Astrocyte of the spinal cord (primary cell): ENCODE measurements at regions not wholly inside any gene's neighbourhood (a gene's known extent, or its start where the extent isn't known, plus 50 kb on each side); places are given as distances from the start of the nearest gene placed in this dataset.

Experiments used
- DNase-seq: peaks from one replicate; pipeline ENCODE4 v3.0.0; 2011; ENCODE audit warnings: low read depth, low spot score
- H3K4me3 ChIP-seq: 2 replicates; pipeline ENCODE4 v1.5.1; 2011; ENCODE audit warnings: low read depth, mild to moderate bottlenecking, low read length, moderate library complexity
- in situ Hi-C: cut with HindIII; loops from 2 replicates; pipeline ENCODE4 v1.10.0; 2017; ENCODE audit warnings: low sequenced_read_pairs
- TF ChIP-seq, protein P1 (sequence below): IDR thresholded peaks from 2 replicates; pipeline ENCODE4 v1.5.1; 2012; ENCODE audit warnings: low read depth, mild to moderate bottlenecking, low read length, inconsistent platforms

DNA sequence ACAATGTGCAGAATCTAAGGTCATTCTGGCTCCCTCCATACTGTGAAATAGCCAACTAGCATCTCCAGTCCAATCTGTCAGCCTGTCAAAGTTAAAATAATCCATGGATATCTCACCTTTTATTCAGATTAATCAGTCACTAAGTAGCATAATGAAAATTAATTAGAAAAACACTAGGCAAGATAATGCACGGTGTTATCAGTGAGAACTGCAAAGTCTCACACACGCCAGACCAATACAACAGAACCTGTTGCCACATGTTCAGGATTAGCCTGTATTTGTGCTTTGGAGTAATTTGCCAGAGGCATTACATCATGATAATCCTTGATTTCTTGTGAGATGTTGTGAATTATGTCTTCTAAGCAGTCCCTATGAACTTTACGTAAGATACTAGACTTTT lies 820.4 kb upstream of the ALCAM start:
- TF ChIP-seq, protein P1, sequence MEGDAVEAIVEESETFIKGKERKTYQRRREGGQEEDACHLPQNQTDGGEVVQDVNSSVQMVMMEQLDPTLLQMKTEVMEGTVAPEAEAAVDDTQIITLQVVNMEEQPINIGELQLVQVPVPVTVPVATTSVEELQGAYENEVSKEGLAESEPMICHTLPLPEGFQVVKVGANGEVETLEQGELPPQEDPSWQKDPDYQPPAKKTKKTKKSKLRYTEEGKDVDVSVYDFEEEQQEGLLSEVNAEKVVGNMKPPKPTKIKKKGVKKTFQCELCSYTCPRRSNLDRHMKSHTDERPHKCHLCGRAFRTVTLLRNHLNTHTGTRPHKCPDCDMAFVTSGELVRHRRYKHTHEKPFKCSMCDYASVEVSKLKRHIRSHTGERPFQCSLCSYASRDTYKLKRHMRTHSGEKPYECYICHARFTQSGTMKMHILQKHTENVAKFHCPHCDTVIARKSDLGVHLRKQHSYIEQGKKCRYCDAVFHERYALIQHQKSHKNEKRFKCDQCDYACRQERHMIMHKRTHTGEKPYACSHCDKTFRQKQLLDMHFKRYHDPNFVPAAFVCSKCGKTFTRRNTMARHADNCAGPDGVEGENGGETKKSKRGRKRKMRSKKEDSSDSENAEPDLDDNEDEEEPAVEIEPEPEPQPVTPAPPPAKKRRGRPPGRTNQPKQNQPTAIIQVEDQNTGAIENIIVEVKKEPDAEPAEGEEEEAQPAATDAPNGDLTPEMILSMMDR: no peak
- H3K4me3 ChIP-seq: no peak overlapping the region
- no peak for DNase-seq
- in situ Hi-C loops: no loop called here

DNA sequence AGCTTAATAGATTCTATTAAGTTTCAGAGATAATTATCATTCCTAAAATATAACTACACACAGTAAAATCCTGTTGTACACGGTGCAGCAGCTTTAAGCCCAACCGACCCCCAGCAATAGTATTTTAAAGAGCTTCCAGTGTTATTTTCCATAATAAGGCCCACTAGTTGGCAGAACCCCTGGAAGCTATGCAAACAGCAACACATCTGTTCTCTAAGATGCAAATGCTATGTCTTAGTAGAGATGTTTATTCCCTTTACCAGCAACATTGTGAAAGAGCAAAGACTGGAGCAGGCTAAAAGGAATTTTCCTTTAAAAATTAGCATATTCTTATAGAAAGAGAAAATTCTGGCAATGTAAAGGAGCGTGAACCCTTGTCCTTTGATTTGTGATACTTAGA lies 819.7 kb upstream of the ALCAM start:
- no peak for DNase-seq
- TF ChIP-seq, protein P1: no peak
- in situ Hi-C loops: no loop called here
- no peak overlapping the region for H3K4me3 ChIP-seq

DNA sequence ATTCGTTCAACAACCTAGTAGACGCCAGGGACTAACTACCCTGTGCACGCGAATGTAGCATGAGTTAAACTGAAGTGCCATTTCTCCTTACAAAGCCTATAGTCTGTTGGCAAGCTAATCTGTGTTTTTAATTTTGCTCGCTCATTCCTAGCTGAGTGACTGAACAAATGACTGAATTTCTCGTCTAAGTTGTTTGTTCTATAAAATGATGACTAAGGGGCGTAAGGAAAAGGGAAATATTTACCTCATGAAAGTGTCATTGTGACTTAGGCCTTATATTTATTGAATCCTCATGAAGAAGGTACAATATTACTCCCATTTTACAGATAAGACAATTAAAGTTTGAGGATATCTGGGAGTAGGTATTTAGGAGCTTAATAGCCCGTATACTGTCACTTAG lies 818.3 kb upstream of the ALCAM start:
- in situ Hi-C loops: no loop called here
- no peak for DNase-seq
- no peak overlapping the region for H3K4me3 ChIP-seq
- TF ChIP-seq, protein P1: no peak

DNA sequence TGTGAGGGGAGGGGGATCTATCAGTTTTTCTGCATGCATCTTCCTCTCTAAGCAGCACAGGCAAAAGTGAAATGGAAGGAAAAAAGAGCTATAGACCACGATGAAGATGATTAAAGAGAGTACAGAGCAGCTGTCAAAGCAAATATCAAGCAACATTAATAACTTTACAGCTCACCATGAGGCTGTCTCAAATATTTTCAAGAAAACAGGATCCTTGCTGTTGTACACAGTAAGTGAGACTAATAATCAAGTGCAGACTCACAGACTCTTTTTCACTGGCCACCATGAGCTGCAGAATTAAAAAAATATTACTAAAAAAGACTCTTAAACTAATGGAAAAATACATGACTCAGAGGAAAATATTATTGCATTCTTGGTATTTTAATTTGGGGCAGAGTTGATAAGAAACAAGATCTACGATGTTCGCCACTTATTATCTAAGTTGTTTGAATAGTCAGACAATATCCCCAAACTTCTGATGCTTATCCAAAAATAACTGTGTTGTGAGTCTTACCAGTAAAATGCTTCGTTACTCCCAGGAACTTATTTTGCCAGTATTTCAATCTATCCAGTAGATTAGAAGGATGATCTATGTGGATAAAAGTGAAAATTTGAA lies 817.5 kb upstream of the ALCAM start:
- H3K4me3 ChIP-seq: no peak overlapping the region
- DNase-seq: no peak
- in situ Hi-C loops: no loop called here
- TF ChIP-seq, protein P1: no peak

DNA sequence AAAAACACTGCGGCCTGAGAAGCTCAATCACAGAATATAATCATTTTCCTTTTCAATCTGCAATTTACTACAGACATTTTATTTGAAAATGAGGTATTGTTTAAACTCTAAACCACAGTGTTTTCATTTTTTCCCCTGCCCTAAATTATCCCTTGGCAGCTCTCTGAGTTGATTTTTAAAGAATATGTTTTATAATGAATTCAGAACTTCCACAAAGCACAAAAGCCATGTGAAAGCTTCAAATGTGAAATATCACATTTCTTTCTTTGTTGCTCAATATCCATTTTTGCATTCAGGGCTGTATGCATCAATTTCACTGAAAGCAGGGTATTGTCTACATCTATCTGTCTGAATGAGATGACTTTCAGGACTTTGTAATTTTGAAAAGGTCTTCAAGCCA lies 813.6 kb upstream of the ALCAM start:
- DNase-seq: no peak
- TF ChIP-seq, protein P1: no peak
- no peak overlapping the region for H3K4me3 ChIP-seq
- in situ Hi-C loops: no loop called here

DNA sequence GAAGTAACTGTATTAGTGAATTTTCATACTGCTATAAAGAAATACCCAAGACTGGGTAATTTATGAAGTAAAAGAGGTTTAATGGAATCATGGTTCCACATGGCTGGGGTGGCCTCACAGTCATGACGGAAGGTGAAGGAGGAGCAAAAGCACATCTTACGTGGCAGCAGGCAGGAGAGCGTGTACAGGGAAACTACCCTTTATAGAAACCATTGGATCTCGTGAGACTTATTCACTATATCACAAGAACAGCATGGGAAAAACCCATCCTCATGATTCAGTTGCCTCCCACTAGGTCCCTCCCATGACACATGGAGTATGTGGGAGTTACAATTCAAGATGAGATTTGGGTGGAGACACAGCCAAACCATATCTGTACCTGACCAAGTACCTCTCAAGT lies 812.3 kb upstream of the ALCAM start:
- no peak overlapping the region for H3K4me3 ChIP-seq
- TF ChIP-seq, protein P1: no peak
- DNase-seq: no peak
- in situ Hi-C loops: no loop called here

DNA sequence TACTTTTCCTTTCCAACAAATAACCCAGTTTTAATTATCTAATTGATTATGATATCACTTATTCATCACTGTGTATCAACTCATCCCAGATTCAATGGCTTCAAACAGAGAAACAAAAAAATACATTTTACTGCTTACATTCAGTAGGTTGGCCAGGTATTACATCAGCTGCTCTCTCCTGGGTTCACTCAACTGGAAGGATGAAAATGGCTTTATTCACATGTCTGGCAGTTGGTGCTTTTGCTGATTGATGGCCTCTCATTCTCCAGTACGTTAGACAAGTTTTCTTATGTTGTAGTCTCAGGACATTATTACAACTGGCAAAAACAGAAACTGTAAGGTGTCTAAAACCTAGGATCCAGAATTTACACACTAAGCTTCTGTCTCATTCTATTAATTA lies 811.0 kb upstream of the ALCAM start:
- TF ChIP-seq, protein P1: no peak
- DNase-seq: no peak
- H3K4me3 ChIP-seq: no peak overlapping the region
- in situ Hi-C loops: no loop called here
